ENCODE measurements at regions not wholly inside any gene's neighbourhood (a gene's known extent, or its start where the extent isn't known, plus 50 kb on each side); places are given as distances from the start of the nearest gene placed in this dataset.

DNA sequence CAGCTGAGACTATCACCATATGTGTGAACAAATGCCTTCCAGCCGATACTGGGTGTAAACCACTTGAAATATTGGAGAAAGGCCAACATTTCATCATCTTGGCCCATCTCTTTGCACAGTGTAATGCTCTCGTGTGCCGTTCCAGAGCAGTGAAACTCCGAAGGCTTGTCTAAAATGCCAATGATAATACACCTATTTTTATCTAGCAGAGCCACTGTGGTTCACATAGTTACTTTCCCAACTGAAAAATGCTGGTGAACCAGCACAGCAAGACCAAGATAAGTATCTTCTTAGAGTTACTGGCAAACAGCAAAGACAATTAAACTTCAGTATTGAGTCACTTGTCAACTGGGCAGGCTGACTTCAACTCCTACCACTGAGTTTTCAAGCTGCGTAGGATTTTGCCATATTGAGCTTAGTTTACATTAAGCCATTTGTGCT is 379.9 kb upstream of the ACTBL2 start:
- FAIRE-seq (no peak), DNase-seq (ENCODE audit: low read depth in 1 of 2, low spot score in 2 of 2) (no peak)
- Histone ChIP-seq H4K20me1 (replicated peaks in 1 of 2; ENCODE audit: control insufficient read depth in 1 of 2, insufficient read depth in 2 of 2, low read length in 2 of 2) (no peaks in the 10 kb centered on the region), H4K91ac (replicated peaks; ENCODE audit: insufficient read length, low read length) (no peak overlapping the region), H2AK5ac (ENCODE audit: low read depth, low read length) (no peak overlapping the region), H4K5ac (ENCODE audit: insufficient read length, low read depth, low read length) (no peak overlapping the region), H2AFZ (ENCODE audit: low read length) (no peak overlapping the region), H2BK12ac (ENCODE audit: low read depth, low read length) (no peak overlapping the region), H3K27me3 (replicated peaks in 1 of 4; ENCODE audit: control insufficient read depth in 3 of 4, extremely low read depth in 1 of 4, insufficient read depth in 3 of 4, low read length in 3 of 4) (no peaks in the 10 kb centered on the region), H2BK120ac (replicated peaks; ENCODE audit: low read depth, low read length) (no peak overlapping the region), H3K23ac (ENCODE audit: insufficient read length) (no peak overlapping the region), H3K18ac (ENCODE audit: extremely low read depth, low read length) (no peak overlapping the region), H3K14ac (ENCODE audit: insufficient read length) (no peak overlapping the region), H3K79me2 (ENCODE audit: control insufficient read depth in 1 of 2, insufficient read depth in 2 of 2, low read length in 2 of 2) (no peaks in the 10 kb centered on the region; a peak in 1 of 4 replicates), H3K4ac (replicated peaks; ENCODE audit: insufficient read length, low read depth, low read length) (no peak overlapping the region), H3K9ac (replicated peaks in 1 of 4; ENCODE audit: extremely low read depth in 1 of 4, low read depth in 3 of 4, low read length in 3 of 4) (no peak overlapping the region), H4K8ac (ENCODE audit: extremely low read depth, insufficient read depth, low read length) (no peak overlapping the region), H3K4me3 (ENCODE audit: extremely low read depth in 1 of 4, insufficient read depth in 2 of 4, low read depth in 3 of 4, low read length in 4 of 4) (no peak overlapping the region), H2BK15ac (ENCODE audit: low read length) (no peak overlapping the region), H3K36me3 (ENCODE audit: control insufficient read depth in 2 of 4, insufficient read depth in 4 of 4, low read length in 3 of 4) (no peaks in the 10 kb centered on the region), H2BK20ac (ENCODE audit: low read length) (no peak overlapping the region), H3K4me1 (replicated peaks in 1 of 4; ENCODE audit: control insufficient read depth in 3 of 4, insufficient read depth in 4 of 4, low read length in 3 of 4) (no peaks in the 10 kb centered on the region), H3K23me2 (ENCODE audit: low read depth, low read length) (no peaks in the 10 kb centered on the region), H3K9me3 (ENCODE audit: insufficient read depth in 2 of 2, low read depth in 1 of 2, low read length in 1 of 2) (no peaks in the 10 kb centered on the region), H3K79me1 (ENCODE audit: low read depth, low read length) (no peaks in the 10 kb centered on the region), H3K27ac (ENCODE audit: low read depth, low read length) (no peak overlapping the region), H3K56ac (replicated peaks; ENCODE audit: insufficient read length, low read depth, low read length) (no peak overlapping the region), H2BK5ac (ENCODE audit: low read depth, low read length) (no peak overlapping the region), H3K4me2 (ENCODE audit: insufficient read depth in 1 of 2, low read depth in 2 of 2, low read length in 2 of 2) (no peak overlapping the region)
- WGBS, 2 experiments (ENCODE audit: extremely low coverage in 1 of 2, insufficient coverage in 1 of 2, insufficient read length in 1 of 2, insufficient replicate concordance in 2 of 2, low coverage in 1 of 2, low lambda C conversion rate in 2 of 2, missing lambda C conversion rate in 1 of 2), result 91% methylated on average over 5 of the region's 5 CpGs; no CpG with 5 or more reads in 1 of the 2 experiments
- ChIA-PET POLR2A (ENCODE audit: partially characterized antibody) (no interaction called here), CTCF (ENCODE audit: partially characterized antibody) (interaction anchor here (1.1 to 1.8 kb wide), 2 partner anchors 9 to 212 kb away, joined by 3 to 4 read pairs; no protein-coding TSS in a partner anchor)
- TF ChIP-seq TCF12 (IDR thresholded peaks at IDR 0.05; ENCODE audit: low read depth, low read length) (no peak), KDM5A (IDR thresholded peaks at IDR 0.05; ENCODE audit: low read length) (no peak), ATF3 (IDR thresholded peaks at IDR 0.05; ENCODE audit: insufficient read depth, low read depth, low read length) (no peak), RXRA (IDR thresholded peaks at IDR 0.05; ENCODE audit: insufficient read depth, low read depth, low read length) (no peak), JUN (IDR thresholded peaks at IDR 0.05; ENCODE audit: low read depth, low read length) (no peak), EZH2 (IDR thresholded peaks at IDR 0.05; ENCODE audit: low read depth, low read length, severe bottlenecking) (no peak), KDM4A (IDR thresholded peaks at IDR 0.05; ENCODE audit: low read depth, low read length, severe bottlenecking) (no peak), ZNF274 (IDR thresholded peaks at IDR 0.05; ENCODE audit: borderline replicate concordance, extremely low read depth, low read length) (no peak), BRCA1 (IDR thresholded peaks at IDR 0.05; ENCODE audit: low read depth, low read length) (no peak), SIX5 (IDR thresholded peaks at IDR 0.05; ENCODE audit: low read depth, low read length) (no peak), GTF2F1 (IDR thresholded peaks at IDR 0.05; ENCODE audit: borderline replicate concordance, low read depth, low read length) (no peak)
- TF ChIP-seq, protein P1, sequence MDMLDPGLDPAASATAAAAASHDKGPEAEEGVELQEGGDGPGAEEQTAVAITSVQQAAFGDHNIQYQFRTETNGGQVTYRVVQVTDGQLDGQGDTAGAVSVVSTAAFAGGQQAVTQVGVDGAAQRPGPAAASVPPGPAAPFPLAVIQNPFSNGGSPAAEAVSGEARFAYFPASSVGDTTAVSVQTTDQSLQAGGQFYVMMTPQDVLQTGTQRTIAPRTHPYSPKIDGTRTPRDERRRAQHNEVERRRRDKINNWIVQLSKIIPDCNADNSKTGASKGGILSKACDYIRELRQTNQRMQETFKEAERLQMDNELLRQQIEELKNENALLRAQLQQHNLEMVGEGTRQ (IDR thresholded peaks at IDR 0.05; ENCODE audit: low read length), result no peak

All from H1 (cell line).